H9 (cell line): ENCODE measurements at regions not wholly inside any gene's neighbourhood (a gene's known extent, or its start where the extent isn't known, plus 50 kb on each side); places are given as distances from the start of the nearest gene placed in this dataset.

Source experiments
- DNase-seq: peaks from one replicate; pipeline ENCODE4 v3.0.0-alpha.2; 2017
- H2AFZ ChIP-seq: one replicate; pipeline ENCODE4 v1.6.1; 2013; ENCODE audit warnings: mild to moderate bottlenecking, low read length, control low read depth, moderate library complexity
- H2AK5ac ChIP-seq: 2 replicates; pipeline ENCODE4 v1.6.1; 2013; ENCODE audit warnings: low read length, control low read depth, mixed read lengths; ENCODE audit not compliant: insufficient read length
- H2BK120ac ChIP-seq: one replicate; pipeline ENCODE4 v1.6.1; 2013; ENCODE audit warnings: low read depth, mild to moderate bottlenecking, low read length, control low read depth, inconsistent platforms; ENCODE audit not compliant: poor library complexity, severe bottlenecking
- H2BK12ac ChIP-seq: 2 replicates; pipeline ENCODE4 v1.6.1; 2013; ENCODE audit warnings: low read length, control low read depth, mixed read lengths, low read depth; ENCODE audit not compliant: insufficient read length
- H2BK15ac ChIP-seq: 2 replicates; pipeline ENCODE4 v1.6.1; 2013; ENCODE audit warnings: low read depth, low read length, control low read depth
- H2BK20ac ChIP-seq: one replicate; pipeline ENCODE4 v1.6.1; 2013; ENCODE audit warnings: low read depth, mild to moderate bottlenecking, low read length, control low read depth, inconsistent platforms; ENCODE audit not compliant: poor library complexity, severe bottlenecking
- H2BK5ac ChIP-seq: 2 replicates; pipeline ENCODE4 v1.6.1; 2013; ENCODE audit warnings: low read length, control low read depth, mixed read lengths; ENCODE audit not compliant: insufficient read length
- H3K14ac ChIP-seq: 2 replicates; pipeline ENCODE4 v1.6.1; 2013; ENCODE audit warnings: low read length, control low read depth; ENCODE audit not compliant: insufficient read depth
- H3K18ac ChIP-seq: 2 replicates; pipeline ENCODE4 v1.6.1; 2013; ENCODE audit warnings: low read depth, mild to moderate bottlenecking, mixed read lengths, low read length, control low read depth; ENCODE audit not compliant: insufficient read length
- H3K23ac ChIP-seq: 2 replicates; pipeline ENCODE4 v1.6.1; 2013; ENCODE audit warnings: low read length, control low read depth, mixed read lengths, low read depth; ENCODE audit not compliant: insufficient read length
- H3K23me2 ChIP-seq: 2 replicates; pipeline ENCODE4 v1.6.1; 2013; ENCODE audit warnings: low read depth, mild to moderate bottlenecking, mixed read lengths, low read length, control low read depth; ENCODE audit not compliant: insufficient read length, poor library complexity, severe bottlenecking
- H3K27ac ChIP-seq: 2 replicates; pipeline ENCODE4 v1.5.1; 2013; ENCODE audit warnings: low read length, control low read depth, mixed read lengths, low read depth; ENCODE audit not compliant: insufficient read length
- H3K27me3 ChIP-seq: 2 replicates; pipeline ENCODE4 v1.6.1; 2013; ENCODE audit warnings: low read length, control low read depth, inconsistent platforms; ENCODE audit not compliant: insufficient read depth
- H3K4ac ChIP-seq: 2 replicates; pipeline ENCODE4 v1.6.1; 2013; ENCODE audit warnings: low read depth, mild to moderate bottlenecking, control low read depth, inconsistent platforms, low read length, moderate library complexity
- H3K4me1 ChIP-seq: 2 replicates; pipeline ENCODE4 v1.6.1; 2013; ENCODE audit warnings: low read length, control low read depth, inconsistent platforms; ENCODE audit not compliant: insufficient read depth
- H3K4me2 ChIP-seq: 2 replicates; pipeline ENCODE4 v1.6.1; 2013; ENCODE audit warnings: low read length, control low read depth, mixed read lengths; ENCODE audit not compliant: insufficient read length, insufficient read depth
- H3K56ac ChIP-seq: 2 replicates; pipeline ENCODE4 v1.6.1; 2013; ENCODE audit warnings: low read depth, mild to moderate bottlenecking, mixed read lengths, low read length, control low read depth; ENCODE audit not compliant: insufficient read length
- H3K79me1 ChIP-seq: 2 replicates; pipeline ENCODE4 v1.6.1; 2013; ENCODE audit warnings: low read depth, mild to moderate bottlenecking, moderate library complexity, low read length, control low read depth, inconsistent platforms; ENCODE audit not compliant: insufficient read depth, poor library complexity, severe bottlenecking
- H3K79me2 ChIP-seq: 2 replicates; pipeline ENCODE4 v1.6.1; 2013; ENCODE audit warnings: low read length, control low read depth, inconsistent platforms; ENCODE audit not compliant: insufficient read depth
- H3K9ac ChIP-seq: 2 replicates; pipeline ENCODE4 v1.6.1; 2013; ENCODE audit warnings: low read length, control low read depth, mixed read lengths; ENCODE audit not compliant: insufficient read length; ENCODE audit errors: extremely low read depth
- H3K9me3 ChIP-seq: one replicate; pipeline ENCODE4 v1.6.1; 2013; ENCODE audit warnings: low read depth, low read length, inconsistent platforms; ENCODE audit not compliant: control insufficient read depth
- H3T11ph ChIP-seq: one replicate; pipeline ENCODE4 v1.6.1; 2013; ENCODE audit warnings: mild to moderate bottlenecking, low read length, control low read depth, inconsistent platforms
- H4K20me1 ChIP-seq: one replicate; pipeline ENCODE4 v1.6.1; 2013; ENCODE audit not compliant: control insufficient read depth, insufficient read length, insufficient read depth
- H4K5ac ChIP-seq: 2 replicates; pipeline ENCODE4 v1.6.1; 2013; ENCODE audit warnings: low read depth, mild to moderate bottlenecking, mixed read lengths, low read length, control low read depth; ENCODE audit not compliant: insufficient read length
- H4K8ac ChIP-seq: replicated peaks from 2 replicates; pipeline ENCODE4 v1.6.1; 2013; ENCODE audit warnings: low read length, control low read depth, mixed read lengths, low read depth; ENCODE audit not compliant: insufficient read length
- H4K91ac ChIP-seq: 2 replicates; pipeline ENCODE4 v1.6.1; 2013; ENCODE audit warnings: low read depth, mild to moderate bottlenecking, moderate library complexity, mixed read lengths, low read length, control low read depth; ENCODE audit not compliant: insufficient read length
- H3K27ac Mint-ChIP-seq, 3 experiments: 2 replicates in 2 of 3; 3 replicates in 1 of 3; pipeline ENCODE4 v1.8.0; 2020 to 2021; ENCODE audit warnings: mixed read lengths in 3 of 3, mild to moderate bottlenecking in 1 of 3, moderate library complexity in 1 of 3
- H3K27me3 Mint-ChIP-seq: 2 replicates; pipeline ENCODE4 v1.8.0; 2021; ENCODE audit warnings: low read depth, mild to moderate bottlenecking, moderate library complexity, mixed read lengths
- H3K36me3 Mint-ChIP-seq, 3 experiments: 2 replicates in 2 of 3; 3 replicates in 1 of 3; pipeline ENCODE4 v1.8.0; 2020 to 2021; ENCODE audit warnings: low read depth in 3 of 3, mixed read lengths in 3 of 3; ENCODE audit not compliant: insufficient read depth in 1 of 3
- H3K4me1 Mint-ChIP-seq, 2 experiments: 2 replicates each; pipeline ENCODE4 v1.8.0; 2020; ENCODE audit warnings: mixed read lengths in 2 of 2
- H3K4me3 Mint-ChIP-seq, 2 experiments: 2 replicates in 1 of 2; 3 replicates in 1 of 2; pipeline ENCODE4 v1.8.0; 2020 to 2021; ENCODE audit warnings: mild to moderate bottlenecking in 2 of 2, mixed read lengths in 2 of 2, moderate library complexity in 1 of 2
- H3K9me3 Mint-ChIP-seq, 2 experiments: 2 replicates in 1 of 2; 3 replicates in 1 of 2; pipeline ENCODE4 v1.8.0; 2020; ENCODE audit warnings: mild to moderate bottlenecking in 2 of 2, mixed read lengths in 2 of 2, moderate library complexity in 1 of 2
- WGBS: extraction: QIAGEN DNeasy Blood & Tissue Kit; methylation state at CpG from one replicate; pipeline ENCODE4 v1.1.7; 2013; ENCODE audit warnings: missing lambda C conversion rate, low lambda C conversion rate, mixed read lengths; ENCODE audit not compliant: insufficient read length; ENCODE audit errors: extremely low coverage; 5-methylcytosine and 5-hydroxymethylcytosine counted together
- TF ChIP-seq, protein P1 (sequence below): fragments of 200-600 bp; sonication (generic); conservative IDR thresholded peaks from 3 replicates; pipeline ENCODE4 v1.8.0; 2021; ENCODE audit warnings: antibody characterized with exemption, mild to moderate bottlenecking

DNA sequence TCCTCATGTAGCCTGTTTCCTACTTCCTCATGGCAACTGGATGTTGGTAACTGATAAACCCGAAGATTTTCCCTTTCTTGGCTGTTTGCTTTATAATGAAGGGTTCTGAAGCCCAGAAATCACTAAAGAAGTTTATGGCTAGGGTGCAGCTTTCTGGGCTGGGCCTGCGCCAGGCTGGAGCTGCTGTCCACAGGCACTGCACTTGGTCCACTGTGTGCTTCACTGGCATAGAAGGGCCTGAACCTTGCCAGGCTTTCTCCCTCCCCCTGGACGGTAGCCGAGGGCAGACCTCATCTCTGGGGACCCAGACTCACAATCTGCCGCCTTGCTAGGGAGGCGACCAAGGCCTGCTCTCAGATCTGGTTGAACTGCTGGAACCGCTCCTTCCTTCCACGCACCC lies 133.3 kb upstream of the SPRED2 start:
- no peak overlapping the region for H2AFZ ChIP-seq
- H3K4me1 Mint-ChIP-seq = peaks cover 15% of the 10 kb centered on the region in 2 experiments

More for the DNA sequence above, 133.3 kb upstream of the SPRED2 start:
- Histone ChIP-seq H3K27me3 (no peaks in the 10 kb centered on the region), H3K23me2 (no peaks in the 10 kb centered on the region), H3K56ac (no peak overlapping the region), H3T11ph (no peak overlapping the region), H2BK15ac (no peak overlapping the region), H3K18ac (no peak overlapping the region), H3K23ac (no peak overlapping the region), H3K79me2 (no peaks in the 10 kb centered on the region), H2BK12ac (no peak overlapping the region), H3K9me3 (no peaks in the 10 kb centered on the region), H3K27ac (no peak overlapping the region), H4K5ac (no peak overlapping the region), H4K20me1 (no peaks in the 10 kb centered on the region), H3K4me1 (no peaks in the 10 kb centered on the region; the same call in 1 of the 2 replicates), H3K9ac (no peak overlapping the region), H2BK5ac (no peak overlapping the region), H4K8ac (no peak overlapping the region), H3K79me1 (no peaks in the 10 kb centered on the region), H2AK5ac (no peak overlapping the region), H3K4me2 (no peak overlapping the region), H2BK120ac (no peak overlapping the region), H4K91ac (no peak overlapping the region), H3K4ac (no peak overlapping the region), H3K14ac (no peak overlapping the region; the same call in 1 of the 2 replicates), H2BK20ac (no peak overlapping the region)
- H3K36me3 Mint-ChIP-seq = no peaks in the 10 kb centered on the region
- no peak for DNase-seq
- TF ChIP-seq, protein P1, sequence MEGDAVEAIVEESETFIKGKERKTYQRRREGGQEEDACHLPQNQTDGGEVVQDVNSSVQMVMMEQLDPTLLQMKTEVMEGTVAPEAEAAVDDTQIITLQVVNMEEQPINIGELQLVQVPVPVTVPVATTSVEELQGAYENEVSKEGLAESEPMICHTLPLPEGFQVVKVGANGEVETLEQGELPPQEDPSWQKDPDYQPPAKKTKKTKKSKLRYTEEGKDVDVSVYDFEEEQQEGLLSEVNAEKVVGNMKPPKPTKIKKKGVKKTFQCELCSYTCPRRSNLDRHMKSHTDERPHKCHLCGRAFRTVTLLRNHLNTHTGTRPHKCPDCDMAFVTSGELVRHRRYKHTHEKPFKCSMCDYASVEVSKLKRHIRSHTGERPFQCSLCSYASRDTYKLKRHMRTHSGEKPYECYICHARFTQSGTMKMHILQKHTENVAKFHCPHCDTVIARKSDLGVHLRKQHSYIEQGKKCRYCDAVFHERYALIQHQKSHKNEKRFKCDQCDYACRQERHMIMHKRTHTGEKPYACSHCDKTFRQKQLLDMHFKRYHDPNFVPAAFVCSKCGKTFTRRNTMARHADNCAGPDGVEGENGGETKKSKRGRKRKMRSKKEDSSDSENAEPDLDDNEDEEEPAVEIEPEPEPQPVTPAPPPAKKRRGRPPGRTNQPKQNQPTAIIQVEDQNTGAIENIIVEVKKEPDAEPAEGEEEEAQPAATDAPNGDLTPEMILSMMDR = no peak
- no peak overlapping the region for H3K4me3 Mint-ChIP-seq
- peaks cover 94% of the 10 kb centered on the region for H3K27me3 Mint-ChIP-seq
- WGBS = no CpG with 5 or more reads among the region's 8 CpGs
- H3K27ac Mint-ChIP-seq = no peak overlapping the region; a peak in 1 of 7 replicates
- no peaks in the 10 kb centered on the region; a peak in 2 of 5 replicates for H3K9me3 Mint-ChIP-seq
